GM12891 (cell line): ENCODE measurements at regions not wholly inside any gene's neighbourhood (a gene's known extent, or its start where the extent isn't known, plus 50 kb on each side); places are given as distances from the start of the nearest gene placed in this dataset.

Experiments used
- POLR2A ChIP-seq: IDR thresholded peaks from 2 replicates; pipeline ENCODE4 v1.6.1; 2011; ENCODE audit warnings: low read depth, low read length, control low read depth
- POLR2AphosphoS5 ChIP-seq: IDR thresholded peaks from 2 replicates; pipeline ENCODE4 v1.6.1; 2011; ENCODE audit warnings: low read depth, low read length, control low read depth

DNA sequence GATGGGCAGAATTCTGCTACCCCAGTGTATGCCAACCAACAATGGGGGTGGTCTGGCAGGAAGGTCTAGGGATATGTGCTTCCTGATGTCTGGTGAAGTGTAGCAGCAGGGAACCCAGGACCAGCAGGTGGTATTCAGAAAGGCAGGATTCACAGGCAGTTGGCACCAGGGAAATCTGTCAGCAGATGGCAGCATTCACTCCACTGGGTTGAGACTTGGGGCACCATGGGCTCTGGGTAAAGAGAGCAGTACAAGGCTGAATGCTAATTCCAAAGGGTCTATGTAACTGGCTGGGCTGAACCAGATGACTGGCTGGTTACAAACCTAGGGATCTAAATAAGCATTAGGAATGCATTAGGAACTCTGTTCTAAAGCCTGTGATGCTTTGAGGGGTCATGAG lies 466.9 kb upstream of the STXBP6 start:
- TF ChIP-seq POLR2A (no peak), POLR2AphosphoS5 (no peak)
